GM23338 (cell line): ENCODE measurements at regions not wholly inside any gene's neighbourhood (a gene's known extent, or its start where the extent isn't known, plus 50 kb on each side); places are given as distances from the start of the nearest gene placed in this dataset.

ENCODE experiments used
- ATAC-seq: fragments of 200-7000 bp; cut with Tn5 transposase; 3 replicates; pipeline ENCODE4 v1.9.1; 2020
- DNase-seq: peaks from one replicate; pipeline ENCODE4 v3.0.0-alpha.2; 2015; ENCODE audit warnings: low spot score
- H2AFZ ChIP-seq: fragments of 200-600 bp; sonication (generic); 2 replicates; pipeline ENCODE4 v1.8.0; 2016; ENCODE audit warnings: antibody characterized with exemption, mild to moderate bottlenecking, moderate library complexity
- H3F3A ChIP-seq: fragments of 200-600 bp; sonication (generic); replicated peaks from 2 replicates; pipeline ENCODE4 v1.8.0; 2017; ENCODE audit warnings: antibody characterized with exemption, mixed run types, low read depth
- H3K27ac ChIP-seq: fragments of 200-600 bp; sonication (generic); 2 replicates; pipeline ENCODE4 v1.6.1; 2016; ENCODE audit warnings: low read depth
- H3K27me3 ChIP-seq: fragments of 200-600 bp; sonication (generic); 2 replicates; pipeline ENCODE4 v1.8.0; 2016; ENCODE audit warnings: mild to moderate bottlenecking, mixed run types, moderate library complexity; ENCODE audit not compliant: insufficient read depth
- H3K36me3 ChIP-seq: fragments of 200-600 bp; sonication (generic); 2 replicates; pipeline ENCODE4 v1.8.0; 2016; ENCODE audit warnings: mild to moderate bottlenecking; ENCODE audit not compliant: insufficient read depth
- H3K4me1 ChIP-seq: fragments of 200-600 bp; sonication (generic); 2 replicates; pipeline ENCODE4 v1.8.0; 2016; ENCODE audit warnings: mild to moderate bottlenecking, moderate library complexity; ENCODE audit not compliant: insufficient read depth
- H3K4me2 ChIP-seq: fragments of 200-600 bp; sonication (generic); 2 replicates; pipeline ENCODE4 v1.7.1; 2017; ENCODE audit warnings: mixed run types
- H3K4me3 ChIP-seq: fragments of 200-600 bp; sonication (generic); 2 replicates; pipeline ENCODE4 v1.6.1; 2016; ENCODE audit warnings: mixed run types
- H3K79me2 ChIP-seq: fragments of 200-600 bp; sonication (generic); replicated peaks from 2 replicates; pipeline ENCODE4 v1.8.0; 2017; ENCODE audit warnings: mild to moderate bottlenecking; ENCODE audit not compliant: insufficient read depth
- H3K9me2 ChIP-seq: fragments of 200-600 bp; sonication (generic); 2 replicates; pipeline ENCODE4 v1.8.0; 2017; ENCODE audit not compliant: insufficient read depth
- H4K20me1 ChIP-seq: fragments of 200-600 bp; sonication (generic); replicated peaks from 2 replicates; pipeline ENCODE4 v1.8.0; 2017; ENCODE audit warnings: mild to moderate bottlenecking; ENCODE audit not compliant: insufficient read depth
- H3K27ac Mint-ChIP-seq: 2 replicates; pipeline ENCODE4 v1.8.0; 2020; ENCODE audit warnings: inconsistent platforms, mild to moderate bottlenecking, moderate library complexity, mixed read lengths
- H3K27me3 Mint-ChIP-seq: 3 replicates; pipeline ENCODE4 v1.8.0; 2022; ENCODE audit warnings: low read depth, mild to moderate bottlenecking, moderate library complexity, mixed read lengths, inconsistent platforms; ENCODE audit not compliant: insufficient read depth, poor library complexity
- H3K36me3 Mint-ChIP-seq: 3 replicates; pipeline ENCODE4 v1.8.0; 2021; ENCODE audit warnings: low read depth, mild to moderate bottlenecking, inconsistent platforms, moderate library complexity, mixed read lengths
- H3K4me1 Mint-ChIP-seq: 3 replicates; pipeline ENCODE4 v1.8.0; 2020; ENCODE audit warnings: mild to moderate bottlenecking, inconsistent platforms, mixed read lengths
- H3K4me3 Mint-ChIP-seq: 3 replicates; pipeline ENCODE4 v1.8.0; 2021; ENCODE audit warnings: moderate library complexity, mild to moderate bottlenecking, inconsistent platforms, mixed read lengths
- H3K9me3 Mint-ChIP-seq: 3 replicates; pipeline ENCODE4 v1.8.0; 2020; ENCODE audit warnings: moderate library complexity, mild to moderate bottlenecking, inconsistent platforms, mixed read lengths
- CREB1 ChIP-seq: fragments of 250-450 bp; sonication (Bioruptor Pico); IDR thresholded peaks from 2 replicates; pipeline ENCODE4 v1.5.0; 2020; ENCODE audit warnings: low read depth, mild to moderate bottlenecking, moderate library complexity
- CTCF ChIP-seq, 2 experiments: fragments of 200-600 bp in 1 of 2; sonication (generic) in 1 of 2; conservative IDR thresholded peaks; 2 replicates each; pipeline versions ENCODE4 v1.5.1 to v1.6.1; 2016 to 2017; ENCODE audit warnings: antibody characterized with exemption in 2 of 2, low read depth in 2 of 2, mild to moderate bottlenecking in 2 of 2, moderate library complexity in 1 of 2
- ETS1 ChIP-seq: IDR thresholded peaks from 2 replicates; pipeline ENCODE4 v1.6.1; 2016; ENCODE audit warnings: antibody characterized with exemption
- EZH2 ChIP-seq: fragments of 200-600 bp; sonication (generic); IDR thresholded peaks from one replicate; pipeline ENCODE4 v1.8.0; 2017; ENCODE audit warnings: antibody characterized with exemption, mild to moderate bottlenecking, low read depth; ENCODE audit not compliant: unreplicated experiment
- EZH2phosphoT487 ChIP-seq: fragments of 200-600 bp; sonication (generic); IDR thresholded peaks from one replicate; pipeline ENCODE4 v1.8.1; 2018; ENCODE audit warnings: antibody characterized with exemption; ENCODE audit not compliant: unreplicated experiment
- JUNB ChIP-seq: IDR thresholded peaks from one replicate; pipeline ENCODE4 v1.6.1; 2016; ENCODE audit warnings: antibody characterized with exemption; ENCODE audit not compliant: unreplicated experiment
- NANOG ChIP-seq: IDR thresholded peaks from 2 replicates; pipeline ENCODE4 v1.6.1; 2016; ENCODE audit warnings: antibody characterized with exemption, borderline replicate concordance
- POLR2AphosphoS5 ChIP-seq: IDR thresholded peaks from 2 replicates; pipeline ENCODE4 v1.6.1; 2016; ENCODE audit warnings: antibody characterized with exemption, low read depth
- STAT1 ChIP-seq: IDR thresholded peaks from one replicate; pipeline ENCODE4 v1.6.1; 2016; ENCODE audit warnings: antibody characterized with exemption; ENCODE audit not compliant: unreplicated experiment
- ZNF114 ChIP-seq: fragments of 250-450 bp; sonication (Bioruptor Pico); IDR thresholded peaks from 2 replicates; pipeline ENCODE4 v1.5.0; 2020; ENCODE audit warnings: mild to moderate bottlenecking, moderate library complexity
- ZNF331 ChIP-seq: fragments of 250-450 bp; sonication (Bioruptor Pico); IDR thresholded peaks from 2 replicates; pipeline ENCODE4 v1.5.0; 2020; ENCODE audit warnings: low read depth, mild to moderate bottlenecking, moderate library complexity
- TF ChIP-seq, protein P1 (sequence below): IDR thresholded peaks from one replicate; pipeline ENCODE4 v1.6.1; 2018; ENCODE audit warnings: antibody characterized with exemption; ENCODE audit not compliant: unreplicated experiment
- TF ChIP-seq, protein P2 (sequence below): fragments of 250-450 bp; sonication (Bioruptor Pico); IDR thresholded peaks from 2 replicates; pipeline ENCODE4 v1.5.0; 2020; ENCODE audit warnings: mild to moderate bottlenecking, moderate library complexity

DNA sequence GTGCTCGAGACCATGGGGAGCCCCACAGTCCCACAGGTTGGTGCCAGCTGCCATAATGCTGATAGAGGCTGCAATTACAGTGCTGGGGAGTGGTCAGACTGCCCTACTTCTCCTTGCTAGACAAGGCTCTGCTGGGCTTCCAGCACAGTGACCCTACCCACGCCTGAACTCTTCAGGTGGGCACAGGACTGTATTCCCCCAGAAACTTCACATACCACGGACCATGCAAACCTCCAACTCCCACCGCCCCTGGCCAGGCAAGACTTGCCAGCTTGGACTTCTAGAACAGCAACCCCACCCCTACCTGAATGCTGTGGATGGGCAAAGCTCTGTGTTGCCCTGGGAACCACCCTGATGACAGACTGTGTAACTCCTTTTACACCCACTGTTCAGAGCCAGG, 885.3 kb downstream of the SI start:
- Histone ChIP-seq H2AFZ (no peak overlapping the region), H3K4me2 (no peak overlapping the region), H3K27me3 (no peaks in the 10 kb centered on the region), H3K79me2 (no peaks in the 10 kb centered on the region), H4K20me1 (no peaks in the 10 kb centered on the region), H3F3A (no peaks in the 10 kb centered on the region), H3K9me2 (no peaks in the 10 kb centered on the region), H3K27ac (no peak overlapping the region), H3K4me3 (no peak overlapping the region), H3K36me3 (no peaks in the 10 kb centered on the region), H3K4me1 (no peaks in the 10 kb centered on the region)
- Mint-ChIP-seq H3K4me1 (no peaks in the 10 kb centered on the region; the same call in 2 of the 3 replicates), H3K27me3 (no peaks in the 10 kb centered on the region), H3K27ac (no peak overlapping the region), H3K36me3 (no peaks in the 10 kb centered on the region), H3K9me3 (no peaks in the 10 kb centered on the region), H3K4me3 (no peak overlapping the region)
- DNase-seq (no peak), ATAC-seq (no peak)
- TF ChIP-seq POLR2AphosphoS5 (no peak), CTCF (conservative IDR thresholded peaks at IDR 0.05; ENCODE audit: low read depth in 2 of 2) (no peak), STAT1 (no peak), ETS1 (no peak), NANOG (no peak), JUNB (no peak), EZH2phosphoT487 (no peak), ZNF114 (CRISPR knock-in tag) (no peak), EZH2 (no peak), CREB1 (CRISPR knock-in tag) (no peak), ZNF331 (CRISPR knock-in tag) (no peak)
- TF ChIP-seq, protein P1, sequence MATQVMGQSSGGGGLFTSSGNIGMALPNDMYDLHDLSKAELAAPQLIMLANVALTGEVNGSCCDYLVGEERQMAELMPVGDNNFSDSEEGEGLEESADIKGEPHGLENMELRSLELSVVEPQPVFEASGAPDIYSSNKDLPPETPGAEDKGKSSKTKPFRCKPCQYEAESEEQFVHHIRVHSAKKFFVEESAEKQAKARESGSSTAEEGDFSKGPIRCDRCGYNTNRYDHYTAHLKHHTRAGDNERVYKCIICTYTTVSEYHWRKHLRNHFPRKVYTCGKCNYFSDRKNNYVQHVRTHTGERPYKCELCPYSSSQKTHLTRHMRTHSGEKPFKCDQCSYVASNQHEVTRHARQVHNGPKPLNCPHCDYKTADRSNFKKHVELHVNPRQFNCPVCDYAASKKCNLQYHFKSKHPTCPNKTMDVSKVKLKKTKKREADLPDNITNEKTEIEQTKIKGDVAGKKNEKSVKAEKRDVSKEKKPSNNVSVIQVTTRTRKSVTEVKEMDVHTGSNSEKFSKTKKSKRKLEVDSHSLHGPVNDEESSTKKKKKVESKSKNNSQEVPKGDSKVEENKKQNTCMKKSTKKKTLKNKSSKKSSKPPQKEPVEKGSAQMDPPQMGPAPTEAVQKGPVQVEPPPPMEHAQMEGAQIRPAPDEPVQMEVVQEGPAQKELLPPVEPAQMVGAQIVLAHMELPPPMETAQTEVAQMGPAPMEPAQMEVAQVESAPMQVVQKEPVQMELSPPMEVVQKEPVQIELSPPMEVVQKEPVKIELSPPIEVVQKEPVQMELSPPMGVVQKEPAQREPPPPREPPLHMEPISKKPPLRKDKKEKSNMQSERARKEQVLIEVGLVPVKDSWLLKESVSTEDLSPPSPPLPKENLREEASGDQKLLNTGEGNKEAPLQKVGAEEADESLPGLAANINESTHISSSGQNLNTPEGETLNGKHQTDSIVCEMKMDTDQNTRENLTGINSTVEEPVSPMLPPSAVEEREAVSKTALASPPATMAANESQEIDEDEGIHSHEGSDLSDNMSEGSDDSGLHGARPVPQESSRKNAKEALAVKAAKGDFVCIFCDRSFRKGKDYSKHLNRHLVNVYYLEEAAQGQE: no peak
- TF ChIP-seq, protein P2, sequence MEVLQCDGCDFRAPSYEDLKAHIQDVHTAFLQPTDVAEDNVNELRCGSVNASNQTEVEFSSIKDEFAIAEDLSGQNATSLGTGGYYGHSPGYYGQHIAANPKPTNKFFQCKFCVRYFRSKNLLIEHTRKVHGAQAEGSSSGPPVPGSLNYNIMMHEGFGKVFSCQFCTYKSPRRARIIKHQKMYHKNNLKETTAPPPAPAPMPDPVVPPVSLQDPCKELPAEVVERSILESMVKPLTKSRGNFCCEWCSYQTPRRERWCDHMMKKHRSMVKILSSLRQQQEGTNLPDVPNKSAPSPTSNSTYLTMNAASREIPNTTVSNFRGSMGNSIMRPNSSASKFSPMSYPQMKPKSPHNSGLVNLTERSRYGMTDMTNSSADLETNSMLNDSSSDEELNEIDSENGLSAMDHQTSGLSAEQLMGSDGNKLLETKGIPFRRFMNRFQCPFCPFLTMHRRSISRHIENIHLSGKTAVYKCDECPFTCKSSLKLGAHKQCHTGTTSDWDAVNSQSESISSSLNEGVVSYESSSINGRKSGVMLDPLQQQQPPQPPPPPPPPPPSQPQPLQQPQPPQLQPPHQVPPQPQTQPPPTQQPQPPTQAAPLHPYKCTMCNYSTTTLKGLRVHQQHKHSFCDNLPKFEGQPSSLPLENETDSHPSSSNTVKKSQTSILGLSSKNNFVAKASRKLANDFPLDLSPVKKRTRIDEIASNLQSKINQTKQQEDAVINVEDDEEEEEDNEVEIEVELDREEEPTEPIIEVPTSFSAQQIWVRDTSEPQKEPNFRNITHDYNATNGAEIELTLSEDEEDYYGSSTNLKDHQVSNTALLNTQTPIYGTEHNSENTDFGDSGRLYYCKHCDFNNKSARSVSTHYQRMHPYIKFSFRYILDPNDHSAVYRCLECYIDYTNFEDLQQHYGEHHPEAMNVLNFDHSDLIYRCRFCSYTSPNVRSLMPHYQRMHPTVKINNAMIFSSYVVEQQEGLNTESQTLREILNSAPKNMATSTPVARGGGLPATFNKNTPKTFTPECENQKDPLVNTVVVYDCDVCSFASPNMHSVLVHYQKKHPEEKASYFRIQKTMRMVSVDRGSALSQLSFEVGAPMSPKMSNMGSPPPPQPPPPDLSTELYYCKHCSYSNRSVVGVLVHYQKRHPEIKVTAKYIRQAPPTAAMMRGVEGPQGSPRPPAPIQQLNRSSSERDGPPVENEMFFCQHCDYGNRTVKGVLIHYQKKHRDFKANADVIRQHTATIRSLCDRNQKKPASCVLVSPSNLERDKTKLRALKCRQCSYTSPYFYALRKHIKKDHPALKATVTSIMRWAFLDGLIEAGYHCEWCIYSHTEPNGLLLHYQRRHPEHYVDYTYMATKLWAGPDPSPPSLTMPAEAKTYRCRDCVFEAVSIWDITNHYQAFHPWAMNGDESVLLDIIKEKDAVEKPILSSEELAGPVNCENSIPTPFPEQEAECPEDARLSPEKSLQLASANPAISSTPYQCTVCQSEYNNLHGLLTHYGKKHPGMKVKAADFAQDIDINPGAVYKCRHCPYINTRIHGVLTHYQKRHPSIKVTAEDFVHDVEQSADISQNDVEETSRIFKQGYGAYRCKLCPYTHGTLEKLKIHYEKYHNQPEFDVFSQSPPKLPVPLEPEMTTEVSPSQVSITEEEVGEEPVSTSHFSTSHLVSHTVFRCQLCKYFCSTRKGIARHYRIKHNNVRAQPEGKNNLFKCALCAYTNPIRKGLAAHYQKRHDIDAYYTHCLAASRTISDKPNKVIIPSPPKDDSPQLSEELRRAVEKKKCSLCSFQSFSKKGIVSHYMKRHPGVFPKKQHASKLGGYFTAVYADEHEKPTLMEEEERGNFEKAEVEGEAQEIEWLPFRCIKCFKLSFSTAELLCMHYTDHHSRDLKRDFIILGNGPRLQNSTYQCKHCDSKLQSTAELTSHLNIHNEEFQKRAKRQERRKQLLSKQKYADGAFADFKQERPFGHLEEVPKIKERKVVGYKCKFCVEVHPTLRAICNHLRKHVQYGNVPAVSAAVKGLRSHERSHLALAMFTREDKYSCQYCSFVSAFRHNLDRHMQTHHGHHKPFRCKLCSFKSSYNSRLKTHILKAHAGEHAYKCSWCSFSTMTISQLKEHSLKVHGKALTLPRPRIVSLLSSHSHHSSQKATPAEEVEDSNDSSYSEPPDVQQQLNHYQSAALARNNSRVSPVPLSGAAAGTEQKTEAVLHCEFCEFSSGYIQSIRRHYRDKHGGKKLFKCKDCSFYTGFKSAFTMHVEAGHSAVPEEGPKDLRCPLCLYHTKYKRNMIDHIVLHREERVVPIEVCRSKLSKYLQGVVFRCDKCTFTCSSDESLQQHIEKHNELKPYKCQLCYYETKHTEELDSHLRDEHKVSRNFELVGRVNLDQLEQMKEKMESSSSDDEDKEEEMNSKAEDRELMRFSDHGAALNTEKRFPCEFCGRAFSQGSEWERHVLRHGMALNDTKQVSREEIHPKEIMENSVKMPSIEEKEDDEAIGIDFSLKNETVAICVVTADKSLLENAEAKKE (CRISPR knock-in tag): no peak
